ENCODE measurements at regions not wholly inside any gene's neighbourhood (a gene's known extent, or its start where the extent isn't known, plus 50 kb on each side); places are given as distances from the start of the nearest gene placed in this dataset.

DNA sequence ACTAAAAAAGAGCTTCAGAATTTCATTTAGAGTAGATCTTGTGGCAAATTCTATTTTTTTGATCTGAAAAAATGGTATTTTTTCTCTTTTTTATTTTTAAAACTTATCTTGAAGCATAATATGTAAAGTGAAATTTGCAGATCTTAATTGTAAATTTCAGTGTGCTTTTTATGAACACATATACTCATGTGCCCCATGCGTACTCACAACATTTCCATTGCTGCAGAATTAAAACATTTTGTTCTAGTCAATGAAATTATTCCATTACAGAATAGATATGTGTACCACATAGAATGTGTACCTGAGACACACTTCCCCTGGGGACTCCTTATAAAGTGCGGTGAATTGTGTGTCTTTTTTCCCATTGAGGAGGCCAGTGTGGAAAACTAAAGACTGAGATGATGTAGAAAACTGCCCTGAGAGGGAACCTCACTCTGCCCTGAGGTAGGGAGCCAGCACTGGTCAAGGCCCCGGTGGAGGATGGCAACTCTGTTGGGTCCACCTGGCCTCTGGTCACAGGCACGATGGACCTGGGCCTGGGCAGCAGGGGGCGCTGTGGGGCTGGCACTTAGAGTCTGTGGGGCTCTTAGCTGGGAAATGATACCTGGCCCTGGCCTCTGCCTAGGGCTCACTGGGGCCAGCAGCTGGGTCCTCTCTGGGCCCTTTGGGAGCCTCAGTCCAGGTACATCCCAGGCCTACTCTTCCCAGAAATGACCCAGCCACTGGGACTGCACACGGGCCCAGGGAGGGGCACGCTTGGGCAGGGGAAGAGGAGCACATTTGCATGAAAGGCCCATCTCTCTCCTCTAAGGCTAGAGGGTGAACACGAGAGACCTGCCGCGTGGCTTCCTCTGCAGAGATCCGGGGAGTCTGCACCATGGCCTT, 77.9 kb upstream of the TOP3B start:
- TF ChIP-seq POLR2A (IDR thresholded peaks at IDR 0.05; ENCODE audit: low read depth, low read length) (no peak), POLR2AphosphoS5 (IDR thresholded peaks at IDR 0.05; ENCODE audit: insufficient read depth, low read depth, low read length) (no peak)
- TF ChIP-seq, protein P1, sequence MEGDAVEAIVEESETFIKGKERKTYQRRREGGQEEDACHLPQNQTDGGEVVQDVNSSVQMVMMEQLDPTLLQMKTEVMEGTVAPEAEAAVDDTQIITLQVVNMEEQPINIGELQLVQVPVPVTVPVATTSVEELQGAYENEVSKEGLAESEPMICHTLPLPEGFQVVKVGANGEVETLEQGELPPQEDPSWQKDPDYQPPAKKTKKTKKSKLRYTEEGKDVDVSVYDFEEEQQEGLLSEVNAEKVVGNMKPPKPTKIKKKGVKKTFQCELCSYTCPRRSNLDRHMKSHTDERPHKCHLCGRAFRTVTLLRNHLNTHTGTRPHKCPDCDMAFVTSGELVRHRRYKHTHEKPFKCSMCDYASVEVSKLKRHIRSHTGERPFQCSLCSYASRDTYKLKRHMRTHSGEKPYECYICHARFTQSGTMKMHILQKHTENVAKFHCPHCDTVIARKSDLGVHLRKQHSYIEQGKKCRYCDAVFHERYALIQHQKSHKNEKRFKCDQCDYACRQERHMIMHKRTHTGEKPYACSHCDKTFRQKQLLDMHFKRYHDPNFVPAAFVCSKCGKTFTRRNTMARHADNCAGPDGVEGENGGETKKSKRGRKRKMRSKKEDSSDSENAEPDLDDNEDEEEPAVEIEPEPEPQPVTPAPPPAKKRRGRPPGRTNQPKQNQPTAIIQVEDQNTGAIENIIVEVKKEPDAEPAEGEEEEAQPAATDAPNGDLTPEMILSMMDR (IDR thresholded peaks at IDR 0.05; ENCODE audit: extremely low read depth in 1 of 2, insufficient read depth in 1 of 2, low read depth in 1 of 2, low read length in 2 of 2): peak; percentile 78 to 88
- TF ChIP-seq, protein P2, sequence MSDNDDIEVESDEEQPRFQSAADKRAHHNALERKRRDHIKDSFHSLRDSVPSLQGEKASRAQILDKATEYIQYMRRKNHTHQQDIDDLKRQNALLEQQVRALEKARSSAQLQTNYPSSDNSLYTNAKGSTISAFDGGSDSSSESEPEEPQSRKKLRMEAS (IDR thresholded peaks at IDR 0.05; ENCODE audit: insufficient read depth, insufficient read length): no peak

Measured in endothelial cell of umbilical vein (primary cell).